Activated T-cell treated with anti-CD3 and anti-CD28 coated beads for 48 hours (primary cell): ENCODE measurements at regions not wholly inside any gene's neighbourhood (a gene's known extent, or its start where the extent isn't known, plus 50 kb on each side); places are given as distances from the start of the nearest gene placed in this dataset.

Experiments used
- DNase-seq: peaks from one replicate; pipeline ENCODE4 v3.0.0-alpha.2; 2020; ENCODE audit warnings: low read depth

GRCh38 chr20:57762531-57763234 is 52.9 kb upstream of the PMEPA1 start:
- no peak for DNase-seq

- DNase-seq = no peak
Measured at GRCh38 chr20:57761413-57761734, 51.6 kb upstream of the PMEPA1 start.

DNA sequence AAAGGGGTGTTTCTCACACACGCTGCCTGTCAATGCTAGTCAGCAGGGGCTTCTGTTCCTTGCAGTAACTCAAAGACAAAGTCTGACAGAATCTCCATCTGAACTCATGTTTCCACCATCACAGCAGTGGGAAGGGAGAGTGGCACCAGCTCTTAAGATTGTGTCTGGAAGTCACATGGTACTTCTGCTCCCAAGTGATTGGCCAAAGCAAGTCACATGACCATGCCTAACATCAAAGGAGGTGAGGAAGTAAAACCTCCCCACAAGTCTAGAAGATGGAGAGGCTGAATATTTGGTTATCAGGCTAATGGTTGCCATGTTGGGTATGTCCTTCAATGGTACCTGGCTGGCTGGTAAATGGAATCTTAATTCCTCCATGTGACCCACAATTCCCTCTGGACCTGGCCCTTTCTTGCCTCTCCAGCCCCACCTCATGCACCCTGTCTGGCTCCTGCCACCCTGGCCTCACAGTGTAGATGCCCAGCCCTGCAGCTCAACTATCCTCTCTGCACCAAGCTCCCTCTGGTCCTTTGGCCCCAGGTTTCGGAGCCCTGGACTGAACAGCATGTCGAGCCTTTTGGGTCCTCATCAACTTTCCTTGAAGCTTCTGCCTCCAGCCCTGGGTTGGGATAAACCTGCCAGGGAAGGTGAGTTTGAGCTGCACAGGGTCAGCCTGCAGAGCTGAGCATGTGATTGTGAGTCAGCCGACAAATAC is 51.0 kb upstream of the PMEPA1 start:
- DNase-seq = no peak

DNA sequence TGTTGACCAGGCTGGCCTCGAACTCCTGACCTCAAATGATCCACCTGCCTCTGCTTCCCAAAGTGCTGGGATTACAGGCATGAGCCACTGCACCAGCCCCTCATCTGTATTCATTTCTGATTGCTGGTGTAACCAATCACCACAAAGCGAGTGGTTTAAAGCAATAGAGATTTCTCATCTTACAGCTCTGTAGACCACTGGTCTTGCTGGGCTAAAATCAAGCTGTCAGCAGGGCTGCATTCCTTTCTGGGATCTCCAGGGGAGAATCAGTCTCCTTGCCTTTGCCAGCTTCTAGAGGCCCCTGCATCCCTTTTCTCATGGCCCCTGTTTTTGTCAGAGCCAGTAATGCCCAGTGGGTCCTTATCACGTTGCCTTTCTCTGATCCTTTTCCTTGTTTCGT is 49.9 kb upstream of the PMEPA1 start:
- DNase-seq = no peak
